Gastrocnemius medialis (tissue), 4 donors: ENCODE measurements at regions not wholly inside any gene's neighbourhood (a gene's known extent, or its start where the extent isn't known, plus 50 kb on each side); places are given as distances from the start of the nearest gene placed in this dataset.

Experiments
- CTCF ChIP-seq, 5 experiments: fragments of 450-650 bp in 3 of 5; fragments of 200-600 bp in 2 of 5; sonication (generic) in 2 of 5; IDR thresholded peaks in 4 of 5; conservative IDR thresholded peaks in 1 of 5; 1 replicate in 4 of 5; 2 replicates in 1 of 5; pipeline ENCODE4 v1.5.1; 2016 to 2019; ENCODE audit warnings: antibody characterized with exemption in 5 of 5, mild to moderate bottlenecking in 3 of 5, moderate library complexity in 3 of 5
- POLR2A ChIP-seq, 2 donors: fragments of 450-650 bp; IDR thresholded peaks; one replicate each; pipeline ENCODE4 v1.6.1; 2017; ENCODE audit warnings: antibody characterized with exemption in 2 of 2, mild to moderate bottlenecking in 2 of 2, moderate library complexity in 2 of 2

- TF ChIP-seq CTCF (IDR thresholded peaks at IDR 0.05 in 4 of 5, conservative IDR thresholded peaks at IDR 0.05 in 1 of 5) (no peak), POLR2A (IDR thresholded peaks at IDR 0.05) (no peak)
Measured at GRCh38 chr1:243940451-243940850, 90.4 kb upstream of the AKT3 start.
